ENCODE measurements at regions not wholly inside any gene's neighbourhood (a gene's known extent, or its start where the extent isn't known, plus 50 kb on each side); places are given as distances from the start of the nearest gene placed in this dataset.

DNA sequence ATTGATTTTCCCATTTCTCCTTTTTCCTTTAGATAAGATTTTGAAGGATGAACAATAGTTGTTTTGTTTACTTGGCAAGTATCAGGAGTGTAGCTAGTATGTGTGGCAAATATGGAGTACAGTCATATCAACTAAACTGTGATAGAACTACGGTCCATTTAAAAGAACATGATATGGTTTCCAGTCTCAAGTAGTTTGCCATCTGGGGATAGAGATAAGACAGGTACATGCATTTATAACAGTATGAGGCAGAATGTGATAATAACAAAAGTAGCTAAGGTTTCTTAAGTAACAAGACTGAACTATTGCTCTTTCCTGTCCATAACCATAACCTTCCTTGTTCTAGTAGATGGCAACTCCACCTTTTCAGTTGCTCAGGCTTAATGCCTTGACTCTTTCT, 75.6 kb upstream of the TACR1 start:
- Histone ChIP-seq H3K4me3 (ENCODE audit: low read length) (no peak overlapping the region), H3K9me2 (replicated peaks; ENCODE audit: control insufficient read depth, low read length) (no peaks in the 10 kb centered on the region), H3K79me2 (ENCODE audit: control insufficient read depth, low read length) (no peaks in the 10 kb centered on the region), H3K36me3 (ENCODE audit: control insufficient read depth, low read length) (no peaks in the 10 kb centered on the region), H3K9me3 (ENCODE audit: control insufficient read depth, insufficient read depth, low read length) (no peaks in the 10 kb centered on the region), H3K27me3 (ENCODE audit: control insufficient read depth, low read length) (no peaks in the 10 kb centered on the region), H3K27ac (ENCODE audit: low read depth, low read length) (no peak overlapping the region), H3K4me2 (ENCODE audit: low read length) (no peak overlapping the region), H3F3A (ENCODE audit: control insufficient read depth, insufficient read depth) (no peaks in the 10 kb centered on the region), H3K4me1 (ENCODE audit: control insufficient read depth, low read length) (no peaks in the 10 kb centered on the region), H4K20me1 (ENCODE audit: control insufficient read depth, insufficient read depth, low read depth, low read length) (no peaks in the 10 kb centered on the region)
- TF ChIP-seq, protein P1, sequence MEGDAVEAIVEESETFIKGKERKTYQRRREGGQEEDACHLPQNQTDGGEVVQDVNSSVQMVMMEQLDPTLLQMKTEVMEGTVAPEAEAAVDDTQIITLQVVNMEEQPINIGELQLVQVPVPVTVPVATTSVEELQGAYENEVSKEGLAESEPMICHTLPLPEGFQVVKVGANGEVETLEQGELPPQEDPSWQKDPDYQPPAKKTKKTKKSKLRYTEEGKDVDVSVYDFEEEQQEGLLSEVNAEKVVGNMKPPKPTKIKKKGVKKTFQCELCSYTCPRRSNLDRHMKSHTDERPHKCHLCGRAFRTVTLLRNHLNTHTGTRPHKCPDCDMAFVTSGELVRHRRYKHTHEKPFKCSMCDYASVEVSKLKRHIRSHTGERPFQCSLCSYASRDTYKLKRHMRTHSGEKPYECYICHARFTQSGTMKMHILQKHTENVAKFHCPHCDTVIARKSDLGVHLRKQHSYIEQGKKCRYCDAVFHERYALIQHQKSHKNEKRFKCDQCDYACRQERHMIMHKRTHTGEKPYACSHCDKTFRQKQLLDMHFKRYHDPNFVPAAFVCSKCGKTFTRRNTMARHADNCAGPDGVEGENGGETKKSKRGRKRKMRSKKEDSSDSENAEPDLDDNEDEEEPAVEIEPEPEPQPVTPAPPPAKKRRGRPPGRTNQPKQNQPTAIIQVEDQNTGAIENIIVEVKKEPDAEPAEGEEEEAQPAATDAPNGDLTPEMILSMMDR (IDR thresholded peaks at IDR 0.05; ENCODE audit: low read depth, low read length, poor library complexity, severe bottlenecking) = no peak
- no peak for TF ChIP-seq EZH2phosphoT487 (IDR thresholded peaks at IDR 0.05; ENCODE audit: borderline replicate concordance, low read length)

DNA sequence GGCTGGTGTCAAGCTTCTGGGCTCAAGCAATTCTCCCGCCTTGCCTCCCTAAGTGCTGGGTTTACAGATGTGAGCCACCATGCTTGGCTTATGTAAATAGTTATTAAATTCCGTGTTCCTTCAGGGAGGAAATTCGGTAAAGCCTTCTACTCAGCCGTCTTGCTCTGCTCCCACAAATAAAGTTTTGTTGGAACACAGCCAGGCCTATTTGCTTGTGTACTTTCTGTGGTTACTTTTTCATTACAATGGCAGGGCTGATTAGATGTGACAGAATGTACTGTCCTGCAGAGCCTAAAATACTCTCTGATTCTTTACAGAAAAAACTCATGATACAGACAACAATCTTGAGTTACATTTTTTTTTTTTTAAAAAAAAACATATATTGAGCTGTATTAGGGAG, 68.8 kb upstream of the TACR1 start:
- Histone ChIP-seq H3K79me2 (ENCODE audit: control insufficient read depth, low read length) (no peaks in the 10 kb centered on the region), H3K4me2 (ENCODE audit: low read length) (no peak overlapping the region), H3K4me1 (ENCODE audit: control insufficient read depth, low read length) (no peaks in the 10 kb centered on the region), H3K36me3 (ENCODE audit: control insufficient read depth, low read length) (no peaks in the 10 kb centered on the region), H3K27me3 (ENCODE audit: control insufficient read depth, low read length) (no peaks in the 10 kb centered on the region), H4K20me1 (ENCODE audit: control insufficient read depth, insufficient read depth, low read depth, low read length) (no peaks in the 10 kb centered on the region), H3K4me3 (ENCODE audit: low read length) (no peak overlapping the region), H3K9me3 (ENCODE audit: control insufficient read depth, insufficient read depth, low read length) (no peaks in the 10 kb centered on the region), H3K27ac (ENCODE audit: low read depth, low read length) (no peak overlapping the region), H3K9me2 (replicated peaks; ENCODE audit: control insufficient read depth, low read length) (no peaks in the 10 kb centered on the region), H3F3A (ENCODE audit: control insufficient read depth, insufficient read depth) (no peaks in the 10 kb centered on the region)
- TF ChIP-seq, protein P1 (IDR thresholded peaks at IDR 0.05; ENCODE audit: low read depth, low read length, poor library complexity, severe bottlenecking) = no peak
- no peak for TF ChIP-seq EZH2phosphoT487 (IDR thresholded peaks at IDR 0.05; ENCODE audit: borderline replicate concordance, low read length)

- Histone ChIP-seq H3K79me2 (ENCODE audit: control insufficient read depth, low read length) (no peaks in the 10 kb centered on the region), H3K4me1 (ENCODE audit: control insufficient read depth, low read length) (no peaks in the 10 kb centered on the region; the same call in 1 of the 2 replicates)
Observed at GRCh38 chr2:75261923-75262322, 62.6 kb upstream of the TACR1 start.

More at GRCh38 chr2:75261923-75262322, 62.6 kb upstream of the TACR1 start:
- Histone ChIP-seq H3K4me2 (ENCODE audit: low read length) (no peak overlapping the region), H3K36me3 (ENCODE audit: control insufficient read depth, low read length) (no peaks in the 10 kb centered on the region), H3K9me2 (replicated peaks; ENCODE audit: control insufficient read depth, low read length) (no peaks in the 10 kb centered on the region), H3K27me3 (ENCODE audit: control insufficient read depth, low read length) (no peaks in the 10 kb centered on the region), H4K20me1 (ENCODE audit: control insufficient read depth, insufficient read depth, low read depth, low read length) (no peaks in the 10 kb centered on the region), H3K9me3 (ENCODE audit: control insufficient read depth, insufficient read depth, low read length) (peaks cover 5% of the 10 kb centered on the region; the same call in 1 of the 2 replicates), H3K27ac (ENCODE audit: low read depth, low read length) (no peak overlapping the region), H3F3A (ENCODE audit: control insufficient read depth, insufficient read depth) (no peaks in the 10 kb centered on the region), H3K4me3 (ENCODE audit: low read length) (no peak overlapping the region)
- TF ChIP-seq, protein P1 (IDR thresholded peaks at IDR 0.05; ENCODE audit: low read depth, low read length, poor library complexity, severe bottlenecking) = no peak
- TF ChIP-seq EZH2phosphoT487 (IDR thresholded peaks at IDR 0.05; ENCODE audit: borderline replicate concordance, low read length) = no peak
